Vagina (tissue), 2 donors: ENCODE measurements at regions not wholly inside any gene's neighbourhood (a gene's known extent, or its start where the extent isn't known, plus 50 kb on each side); places are given as distances from the start of the nearest gene placed in this dataset.
A peak's percentile ranks its signal among the peaks of the same experiment; 100 is the strongest.

Experiments used
- DNase-seq, 2 donors: peaks; one replicate each; pipeline ENCODE4 v3.0.0-alpha.2; 2017; ENCODE audit errors: extremely low spot score in 2 of 2
- H3K27ac ChIP-seq: fragments of 200-600 bp; sonication (generic); one replicate; pipeline ENCODE4 v1.5.1; 2019
- H3K27me3 ChIP-seq: fragments of 200-600 bp; sonication (generic); one replicate; pipeline ENCODE4 v1.5.1; 2019
- H3K36me3 ChIP-seq, 2 donors: fragments of 200-600 bp; sonication (generic); one replicate each; pipeline ENCODE4 v1.5.1; 2017 to 2019
- H3K4me1 ChIP-seq: fragments of 200-600 bp; sonication (generic); one replicate; pipeline ENCODE4 v1.5.1; 2019
- H3K4me3 ChIP-seq, 2 donors: fragments of 200-600 bp; sonication (generic); 1 replicate in 1 of 2; 2 replicates in 1 of 2; pipeline ENCODE4 v1.5.1; 2016 to 2019
- H3K9me3 ChIP-seq: fragments of 200-600 bp; sonication (generic); one replicate; pipeline ENCODE4 v1.5.1; 2019
- POLR2A ChIP-seq, 2 donors: fragments of 450-650 bp; IDR thresholded peaks; one replicate each; pipeline ENCODE4 v1.6.1; 2017; ENCODE audit warnings: antibody characterized with exemption in 2 of 2, mild to moderate bottlenecking in 2 of 2, moderate library complexity in 2 of 2
- POLR2AphosphoS5 ChIP-seq, 2 donors: sonication (generic); formaldehyde crosslinking; IDR thresholded peaks; one replicate each; pipeline ENCODE4 v1.9.0; 2017; ENCODE audit warnings: antibody characterized with exemption in 2 of 2, mild to moderate bottlenecking in 2 of 2, low read depth in 1 of 2; ENCODE audit not compliant: insufficient read depth in 1 of 2
- intact Hi-C: fragments of 100-400 bp; cut with DNase I; formaldehyde crosslinking; loops from one replicate; pipeline ENCODE4 v1.15.1; 2023
- TF ChIP-seq, protein P1 (sequence below), 3 experiments: fragments of 450-650 bp in 2 of 3; fragments of 200-600 bp in 1 of 3; sonication (generic) in 1 of 3; IDR thresholded peaks; one replicate each; pipeline ENCODE4 v1.5.1; 2017 to 2019; ENCODE audit warnings: antibody characterized with exemption in 3 of 3, mild to moderate bottlenecking in 2 of 3, moderate library complexity in 2 of 3

DNA sequence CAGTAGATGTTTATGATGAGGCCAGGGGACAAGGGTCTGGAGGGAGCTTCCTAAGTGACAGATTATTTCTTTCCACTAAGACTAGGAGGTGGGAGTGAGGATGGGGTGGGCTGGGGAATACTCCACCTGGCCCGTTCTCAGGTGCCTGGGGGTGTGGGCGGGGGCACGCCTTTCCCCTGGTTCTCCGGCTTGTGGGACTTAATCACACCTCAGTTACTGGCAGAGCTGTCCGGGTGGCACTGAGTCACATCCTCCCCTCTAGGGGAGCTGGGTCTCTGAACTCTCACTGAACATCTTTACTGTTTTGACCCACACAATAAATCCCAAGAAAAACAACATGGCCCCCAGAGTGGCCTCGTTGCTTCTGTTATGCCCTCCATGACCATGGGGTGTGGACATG lies 332.8 kb downstream of the MAF start:
- DNase-seq, result no peak
- intact Hi-C loops, result no loop called here

DNA sequence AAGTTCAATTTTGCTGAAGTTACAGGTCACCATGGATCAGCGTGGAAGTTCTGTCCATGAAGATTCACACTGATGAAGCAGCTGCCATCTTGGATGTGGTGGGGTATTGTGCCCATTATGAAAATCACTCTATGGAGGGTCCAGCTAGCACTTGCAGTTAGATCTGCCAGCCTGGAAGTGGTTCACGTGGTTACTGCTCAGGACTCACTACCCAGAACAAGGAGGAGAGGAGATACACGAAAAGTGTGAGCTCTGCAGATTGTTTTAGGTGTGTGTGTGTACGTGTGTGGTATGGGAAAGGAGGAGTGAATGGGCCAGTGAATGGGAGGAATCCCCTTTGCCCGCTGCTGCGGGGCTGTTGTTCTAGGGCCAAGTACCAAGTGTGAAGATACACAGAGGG lies 333.4 kb downstream of the MAF start:
- intact Hi-C loops, result no loop called here
- Histone ChIP-seq H3K27me3 (no peaks in the 10 kb centered on the region), H3K4me1 (no peaks in the 10 kb centered on the region), H3K4me3 (no peak overlapping the region), H3K9me3 (no peaks in the 10 kb centered on the region), H3K27ac (no peak overlapping the region), H3K36me3 (no peaks in the 10 kb centered on the region)
- TF ChIP-seq, protein P1, sequence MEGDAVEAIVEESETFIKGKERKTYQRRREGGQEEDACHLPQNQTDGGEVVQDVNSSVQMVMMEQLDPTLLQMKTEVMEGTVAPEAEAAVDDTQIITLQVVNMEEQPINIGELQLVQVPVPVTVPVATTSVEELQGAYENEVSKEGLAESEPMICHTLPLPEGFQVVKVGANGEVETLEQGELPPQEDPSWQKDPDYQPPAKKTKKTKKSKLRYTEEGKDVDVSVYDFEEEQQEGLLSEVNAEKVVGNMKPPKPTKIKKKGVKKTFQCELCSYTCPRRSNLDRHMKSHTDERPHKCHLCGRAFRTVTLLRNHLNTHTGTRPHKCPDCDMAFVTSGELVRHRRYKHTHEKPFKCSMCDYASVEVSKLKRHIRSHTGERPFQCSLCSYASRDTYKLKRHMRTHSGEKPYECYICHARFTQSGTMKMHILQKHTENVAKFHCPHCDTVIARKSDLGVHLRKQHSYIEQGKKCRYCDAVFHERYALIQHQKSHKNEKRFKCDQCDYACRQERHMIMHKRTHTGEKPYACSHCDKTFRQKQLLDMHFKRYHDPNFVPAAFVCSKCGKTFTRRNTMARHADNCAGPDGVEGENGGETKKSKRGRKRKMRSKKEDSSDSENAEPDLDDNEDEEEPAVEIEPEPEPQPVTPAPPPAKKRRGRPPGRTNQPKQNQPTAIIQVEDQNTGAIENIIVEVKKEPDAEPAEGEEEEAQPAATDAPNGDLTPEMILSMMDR (IDR thresholded peaks at IDR 0.05), result no peak
- no peak for TF ChIP-seq POLR2AphosphoS5 (IDR thresholded peaks at IDR 0.05; ENCODE audit: insufficient read depth in 1 of 2, low read depth in 1 of 2)
- TF ChIP-seq POLR2A (IDR thresholded peaks at IDR 0.05), result no peak
- DNase-seq, result peak in 1 of 2 donors; percentile 58

More for the DNA sequence above, 332.8 kb downstream of the MAF start:
- no peak overlapping the region for H3K27ac ChIP-seq
- no peak for TF ChIP-seq POLR2A (IDR thresholded peaks at IDR 0.05)
- no peak for TF ChIP-seq POLR2AphosphoS5 (IDR thresholded peaks at IDR 0.05; ENCODE audit: insufficient read depth in 1 of 2, low read depth in 1 of 2)
- TF ChIP-seq, protein P1 (IDR thresholded peaks at IDR 0.05), result no peak
- no peaks in the 10 kb centered on the region for H3K4me1 ChIP-seq
- no peaks in the 10 kb centered on the region for H3K36me3 ChIP-seq
- no peaks in the 10 kb centered on the region for H3K27me3 ChIP-seq
- no peak overlapping the region for H3K4me3 ChIP-seq
- H3K9me3 ChIP-seq, result no peaks in the 10 kb centered on the region

DNA sequence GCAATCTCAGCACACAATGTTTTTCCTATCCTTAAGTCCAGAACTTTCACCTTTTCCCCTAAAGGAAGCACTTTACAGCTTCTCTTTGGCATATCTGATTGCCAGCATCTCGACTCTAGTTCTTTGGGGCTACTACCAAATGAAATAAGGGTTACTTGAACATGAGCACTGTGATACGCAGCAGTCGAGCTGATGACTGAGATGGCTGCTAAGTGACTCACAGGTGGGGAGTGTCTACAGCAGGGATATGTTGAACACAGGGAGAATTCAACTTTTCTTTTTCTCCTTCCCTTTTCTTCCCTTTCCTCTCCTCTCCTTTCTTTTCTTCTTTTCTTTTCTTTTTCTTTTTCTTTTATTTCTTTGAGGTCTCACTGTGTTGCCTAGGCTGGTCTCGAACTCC lies 334.8 kb downstream of the MAF start:
- DNase-seq, result peak in 1 of 2 donors; percentile 44
- intact Hi-C loops, result no loop called here
- TF ChIP-seq, protein P1 (IDR thresholded peaks at IDR 0.05), result no peak
- no peak for TF ChIP-seq POLR2A (IDR thresholded peaks at IDR 0.05)
- no peak for TF ChIP-seq POLR2AphosphoS5 (IDR thresholded peaks at IDR 0.05; ENCODE audit: insufficient read depth in 1 of 2, low read depth in 1 of 2)
- Histone ChIP-seq H3K4me1 (no peaks in the 10 kb centered on the region), H3K27me3 (no peaks in the 10 kb centered on the region), H3K9me3 (no peaks in the 10 kb centered on the region), H3K27ac (no peak overlapping the region), H3K36me3 (no peaks in the 10 kb centered on the region), H3K4me3 (no peak overlapping the region)

DNA sequence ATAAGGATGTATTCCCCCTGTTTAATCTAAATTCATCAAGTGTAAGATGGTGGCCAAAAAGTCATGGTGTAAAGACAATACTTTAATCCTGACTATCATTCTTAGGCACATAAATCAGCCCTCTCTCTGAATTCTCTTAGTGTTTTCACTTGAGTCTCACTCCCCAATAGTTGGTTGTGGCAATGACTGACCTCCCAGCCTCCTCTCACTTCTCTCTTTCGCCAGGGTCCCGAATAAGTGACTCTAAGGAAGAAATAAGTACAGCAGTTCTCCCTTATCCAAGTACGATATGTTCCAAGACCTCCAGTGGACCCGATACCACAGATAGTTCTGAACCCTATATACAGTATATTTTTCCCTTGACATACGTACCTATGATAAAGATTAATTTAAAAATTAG lies 335.3 kb downstream of the MAF start:
- Histone ChIP-seq H3K27ac (no peak overlapping the region), H3K4me3 (no peak overlapping the region), H3K27me3 (no peaks in the 10 kb centered on the region), H3K9me3 (no peaks in the 10 kb centered on the region), H3K4me1 (no peaks in the 10 kb centered on the region), H3K36me3 (no peaks in the 10 kb centered on the region)
- TF ChIP-seq POLR2A (IDR thresholded peaks at IDR 0.05) (no peak), POLR2AphosphoS5 (IDR thresholded peaks at IDR 0.05; ENCODE audit: insufficient read depth in 1 of 2, low read depth in 1 of 2) (no peak)
- TF ChIP-seq, protein P1 (IDR thresholded peaks at IDR 0.05), result no peak
- no peak for DNase-seq
- intact Hi-C loops, result no loop called here

DNA sequence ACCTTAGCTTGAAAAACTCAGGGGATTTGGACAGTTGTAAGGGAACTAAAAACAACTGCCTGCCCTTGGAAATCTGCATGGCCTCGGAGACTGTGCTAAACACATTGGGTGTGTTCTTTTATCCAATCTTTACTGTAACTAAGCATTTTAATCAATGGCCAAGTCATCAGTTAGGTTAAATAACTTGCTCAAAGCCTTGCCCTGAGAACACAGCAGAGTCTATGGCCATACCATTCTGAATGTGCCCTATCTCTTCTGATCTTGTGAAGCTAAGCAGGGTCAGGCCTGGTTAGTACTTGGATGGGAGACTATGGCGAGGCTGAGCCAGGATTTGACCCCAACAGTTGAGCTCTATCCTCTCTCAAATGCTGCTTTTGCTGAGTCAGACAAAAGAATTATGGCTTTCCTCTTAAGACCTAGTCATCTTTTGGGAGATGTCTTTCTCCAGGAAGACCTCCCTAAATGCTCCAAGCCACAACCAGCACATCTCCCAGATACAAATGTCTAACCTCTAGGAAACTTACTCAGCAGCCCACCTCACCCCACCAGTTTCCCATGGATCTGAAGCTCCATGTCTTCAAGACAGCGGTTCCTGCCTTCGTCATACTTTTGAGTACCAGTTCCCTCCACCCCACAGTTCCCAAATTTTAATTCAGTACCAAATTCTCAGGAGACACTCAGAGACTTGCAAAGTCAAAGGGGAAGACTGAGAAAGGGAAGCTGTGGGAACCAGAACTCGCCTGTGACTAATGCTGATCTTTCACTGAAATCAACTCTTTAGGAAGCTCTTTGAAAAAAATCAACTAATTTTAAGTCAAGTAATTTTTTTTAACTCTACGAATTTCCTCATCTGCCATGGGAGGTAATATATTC lies 336.1 kb downstream of the MAF start:
- no peaks in the 10 kb centered on the region for H3K27me3 ChIP-seq
- H3K9me3 ChIP-seq, result no peaks in the 10 kb centered on the region
- peak in 1 of 2 donors; percentile 70 for DNase-seq

More for the DNA sequence above, 336.1 kb downstream of the MAF start:
- TF ChIP-seq POLR2AphosphoS5 (IDR thresholded peaks at IDR 0.05; ENCODE audit: insufficient read depth in 1 of 2, low read depth in 1 of 2), result no peak
- no peak for TF ChIP-seq POLR2A (IDR thresholded peaks at IDR 0.05)
- TF ChIP-seq, protein P1 (IDR thresholded peaks at IDR 0.05), result no peak
- Histone ChIP-seq H3K4me3 (no peak overlapping the region), H3K27ac (no peak overlapping the region), H3K4me1 (no peaks in the 10 kb centered on the region), H3K36me3 (no peaks in the 10 kb centered on the region)
- intact Hi-C loops, result no loop called here
